ENCODE measurements at regions not wholly inside any gene's neighbourhood (a gene's known extent, or its start where the extent isn't known, plus 50 kb on each side); places are given as distances from the start of the nearest gene placed in this dataset.

DNA sequence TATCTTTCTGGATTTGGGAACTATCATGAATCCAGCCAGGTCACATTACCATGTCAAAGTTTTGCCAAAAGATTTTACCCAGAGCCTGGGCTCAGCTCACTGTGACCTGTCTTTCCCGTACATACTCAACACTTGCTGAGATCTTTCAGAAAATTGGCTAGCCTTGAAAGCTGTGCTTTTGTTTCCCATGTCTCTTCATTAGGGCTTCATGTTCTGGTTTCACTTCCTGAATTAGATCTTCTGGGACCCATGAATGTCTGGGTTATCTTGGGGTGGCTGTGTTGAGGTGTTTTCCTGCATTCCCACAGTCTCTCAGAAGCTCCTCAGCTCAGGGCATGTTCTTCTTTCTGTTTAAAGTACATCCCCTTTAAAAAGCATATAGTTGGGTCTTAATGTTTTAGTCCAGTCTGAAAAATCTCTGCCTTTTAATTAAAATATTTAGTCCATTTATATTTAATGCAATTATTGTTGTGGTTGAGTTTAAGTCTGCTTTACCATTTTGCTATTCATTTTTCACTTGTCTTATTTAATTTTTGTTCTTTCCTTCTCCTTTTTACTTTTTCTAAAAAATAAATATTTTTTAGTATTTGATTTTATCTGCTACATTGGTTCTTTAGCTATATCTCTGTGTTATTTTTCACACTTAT is 242.7 kb downstream of the VRK1 start:
- H3K4me3 ChIP-seq (ENCODE audit: low read length): no peak overlapping the region
- Mint-ChIP-seq H3K36me3 (peaks cover 9% of the 10 kb centered on the region), H3K27me3 (ENCODE audit: low read depth in 2 of 2) (peaks cover 36 to 74% of the 10 kb centered on the region in 2 donors), H3K4me3 (no peak overlapping the region), H3K9me3 (peaks cover 3% of the 10 kb centered on the region in 2 donors), H3K4me1 (no peaks in the 10 kb centered on the region), H3K27ac (no peak overlapping the region)
- ATAC-seq (no peak), DNase-seq (no peak)
- H3K27me3 ChIP-seq (ENCODE audit: control insufficient read depth, insufficient read depth, low read length): no peaks in the 10 kb centered on the region
- 95% methylated on average over 1 of the region's 1 CpG for WGBS (ENCODE audit: insufficient coverage)
- peaks cover 6% of the 10 kb centered on the region for H3K9me3 ChIP-seq (ENCODE audit: control insufficient read depth, insufficient read depth, low read length)
- H3K36me3 ChIP-seq (ENCODE audit: control insufficient read depth, insufficient read depth, low read length): no peaks in the 10 kb centered on the region
- intact Hi-C loops (cut with micrococcal nuclease): no loop called here
- H3K27ac ChIP-seq (ENCODE audit: low read length): no peak overlapping the region
- no peaks in the 10 kb centered on the region for H3K4me1 ChIP-seq (ENCODE audit: control insufficient read depth, insufficient read depth, low read length)
- TF ChIP-seq CTCF (IDR thresholded peaks at IDR 0.05): no peak

- no peaks in the 10 kb centered on the region for H3K36me3 Mint-ChIP-seq
- H3K4me3 Mint-ChIP-seq: no peak overlapping the region
- DNase-seq: no peak
- TF ChIP-seq CTCF (IDR thresholded peaks at IDR 0.05): no peak
- H3K4me1 Mint-ChIP-seq: no peaks in the 10 kb centered on the region
- no peaks in the 10 kb centered on the region for H3K9me3 ChIP-seq (ENCODE audit: control insufficient read depth, insufficient read depth, low read length)
- ATAC-seq: no peak
- no peaks in the 10 kb centered on the region for H3K9me3 Mint-ChIP-seq
- H3K4me1 ChIP-seq (ENCODE audit: control insufficient read depth, insufficient read depth, low read length): no peaks in the 10 kb centered on the region
- peaks cover 18 to 38% of the 10 kb centered on the region in 2 donors for H3K27me3 Mint-ChIP-seq (ENCODE audit: low read depth in 2 of 2)
- peaks cover 3% of the 10 kb centered on the region for H3K27me3 ChIP-seq (ENCODE audit: control insufficient read depth, insufficient read depth, low read length)
- H3K4me3 ChIP-seq (ENCODE audit: low read length): no peak overlapping the region
- WGBS (ENCODE audit: insufficient coverage): 94% methylated on average over 7 of the region's 7 CpGs
- H3K27ac Mint-ChIP-seq: no peak overlapping the region
- H3K27ac ChIP-seq (ENCODE audit: low read length): no peak overlapping the region
- H3K36me3 ChIP-seq (ENCODE audit: control insufficient read depth, insufficient read depth, low read length): no peaks in the 10 kb centered on the region
- intact Hi-C loops (cut with micrococcal nuclease): no loop called here
These were observed 249.8 kb downstream of the VRK1 start for GRCh38 chr14:97046967-97047366.

- no peak overlapping the region for H3K4me3 Mint-ChIP-seq
- ATAC-seq: no peak
- Histone ChIP-seq H3K9me3 (ENCODE audit: control insufficient read depth, insufficient read depth, low read length) (no peaks in the 10 kb centered on the region), H3K36me3 (ENCODE audit: control insufficient read depth, insufficient read depth, low read length) (no peaks in the 10 kb centered on the region), H3K4me1 (ENCODE audit: control insufficient read depth, insufficient read depth, low read length) (no peaks in the 10 kb centered on the region), H3K27ac (ENCODE audit: low read length) (no peak overlapping the region), H3K4me3 (ENCODE audit: low read length) (no peak overlapping the region), H3K27me3 (ENCODE audit: control insufficient read depth, insufficient read depth, low read length) (no peaks in the 10 kb centered on the region)
- no peak overlapping the region for H3K27ac Mint-ChIP-seq
- H3K36me3 Mint-ChIP-seq: no peaks in the 10 kb centered on the region
- no peak for TF ChIP-seq CTCF (IDR thresholded peaks at IDR 0.05)
- H3K4me1 Mint-ChIP-seq: no peaks in the 10 kb centered on the region
- peaks cover 2 to 13% of the 10 kb centered on the region in 2 donors for H3K27me3 Mint-ChIP-seq (ENCODE audit: low read depth in 2 of 2)
- no peaks in the 10 kb centered on the region for H3K9me3 Mint-ChIP-seq
- intact Hi-C loops (cut with micrococcal nuclease): no loop called here
- no peak for DNase-seq
These were observed 254.8 kb downstream of the VRK1 start for GRCh38 chr14:97052001-97052400.

DNA sequence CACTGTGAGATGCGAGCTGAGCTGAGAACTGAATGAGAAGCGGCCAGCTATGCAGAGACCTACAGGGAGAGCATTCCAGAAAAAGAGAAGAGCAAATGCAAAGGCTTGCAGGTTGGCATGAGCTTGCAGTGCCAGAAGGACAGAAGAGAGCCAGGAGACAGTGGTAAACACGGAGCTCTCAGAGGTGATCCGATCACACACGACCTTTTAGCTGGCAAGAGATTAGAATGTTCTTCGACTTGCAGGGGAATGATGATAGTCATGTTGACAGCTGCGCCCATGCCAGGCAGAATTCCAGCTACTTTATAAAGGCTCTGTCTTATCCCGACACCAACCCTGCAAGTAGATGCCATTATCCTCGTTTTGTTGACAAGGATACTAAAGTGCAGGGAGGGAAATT is 256.8 kb downstream of the VRK1 start:
- H3K27ac Mint-ChIP-seq: no peak overlapping the region
- H3K4me1 ChIP-seq (ENCODE audit: control insufficient read depth, insufficient read depth, low read length): no peaks in the 10 kb centered on the region
- intact Hi-C loops (cut with micrococcal nuclease): no loop called here

More for the DNA sequence above, 256.8 kb downstream of the VRK1 start:
- DNase-seq (no peak), ATAC-seq (no peak)
- H3K36me3 Mint-ChIP-seq: no peaks in the 10 kb centered on the region
- H3K36me3 ChIP-seq (ENCODE audit: control insufficient read depth, insufficient read depth, low read length): no peaks in the 10 kb centered on the region
- peaks cover 13 to 17% of the 10 kb centered on the region in 2 donors for H3K27me3 Mint-ChIP-seq (ENCODE audit: low read depth in 2 of 2)
- H3K4me3 Mint-ChIP-seq: no peak overlapping the region
- no peak for TF ChIP-seq CTCF (IDR thresholded peaks at IDR 0.05)
- no peaks in the 10 kb centered on the region for H3K9me3 Mint-ChIP-seq
- no peaks in the 10 kb centered on the region for H3K4me1 Mint-ChIP-seq
- no peaks in the 10 kb centered on the region for H3K9me3 ChIP-seq (ENCODE audit: control insufficient read depth, insufficient read depth, low read length)
- no peak overlapping the region for H3K27ac ChIP-seq (ENCODE audit: low read length)
- no peak overlapping the region for H3K4me3 ChIP-seq (ENCODE audit: low read length)
- H3K27me3 ChIP-seq (ENCODE audit: control insufficient read depth, insufficient read depth, low read length): no peaks in the 10 kb centered on the region
- WGBS (ENCODE audit: insufficient coverage): 94% methylated on average over 9 of the region's 9 CpGs
